Pancreas (tissue), 10 donors: ENCODE measurements at regions not wholly inside any gene's neighbourhood (a gene's known extent, or its start where the extent isn't known, plus 50 kb on each side); places are given as distances from the start of the nearest gene placed in this dataset.

Source experiments
- ATAC-seq, 4 donors: fragments of 200-7000 bp; cut with Tn5 transposase; one replicate each; pipeline versions ENCODE4 v1.8.0 to v1.9.1; 2020; ENCODE audit warnings: mild to moderate bottlenecking in 4 of 4, moderate library complexity in 4 of 4
- DNase-seq, 6 donors: peaks; one replicate each; pipeline ENCODE4 v3.0.0-alpha.2; 2020
- FAIRE-seq: peaks from 2 replicates; lab custom pipeline; 2012; peaks lifted over from hg19 to GRCh38; lab: Jason Lieb, UNC
- H3K27ac ChIP-seq, 4 donors: fragments of 200-600 bp; sonication (generic); 1 replicate in 3 of 4; 2 replicates in 1 of 4; pipeline versions ENCODE4 v1.5.0 to v1.8.0; 2020
- H3K27me3 ChIP-seq, 4 donors: fragments of 200-600 bp; one replicate each; pipeline ENCODE4 v1.8.0; 2021
- H3K36me3 ChIP-seq, 3 donors: fragments of 200-600 bp; sonication (generic) in 1 of 3; one replicate each; pipeline versions ENCODE4 v1.5.0 to v1.8.0; 2020 to 2021
- H3K4me1 ChIP-seq, 3 donors: fragments of 200-600 bp; one replicate each; pipeline ENCODE4 v1.8.0; 2021
- H3K4me3 ChIP-seq, 4 donors: fragments of 200-600 bp; sonication (generic) in 2 of 4; one replicate each; pipeline versions ENCODE4 v1.5.0 to v1.8.0; 2020 to 2021
- H3K9me3 ChIP-seq, 4 donors: fragments of 200-600 bp; one replicate each; pipeline ENCODE4 v1.8.0; 2021
- CTCF ChIP-seq, 4 donors: fragments of 200-600 bp; sonication (generic) in 3 of 4; IDR thresholded peaks; one replicate each; pipeline versions ENCODE4 v1.5.0 to v1.8.0; 2021; ENCODE audit warnings: antibody characterized with exemption in 4 of 4
- WGBS, 2 donors: extraction: QIAGEN DNeasy Blood & Tissue Kit; methylation state at CpG; one replicate each; pipeline ENCODE4 v1.1.7; 2013; 5-methylcytosine and 5-hydroxymethylcytosine counted together
- intact Hi-C, 3 donors: fragments of 100-400 bp; cut with DNase I; formaldehyde crosslinking; loops; one replicate each; pipeline versions ENCODE4 v1.11.1 to v1.14.2; 2022
- donor health status: healthy with polysubstance abuse.
- donor health status: DM: no; HTN: no; CAD: no; lungs with moderate emphysema.
- donor health status: DM: no; HTN: no; CAD: no.
- donor health status: control.
- donor health status: control.
- donor health status: Bipolar disorder and iron deficiency.
- donor health status: DM: yes; HTN: yes; CAD: no.
- donor health status: DM: no; HTN: no; CAD: no.
- donor health status: DM: no; HTN: no; CAD: no.
- donor health status: DM: yes; HTN: yes; CAD: no.

- Histone ChIP-seq H3K4me1 (no peaks in the 10 kb centered on the region), H3K9me3 (no peaks in the 10 kb centered on the region), H3K27me3 (no peaks in the 10 kb centered on the region), H3K36me3 (no peaks in the 10 kb centered on the region), H3K27ac (no peak overlapping the region), H3K4me3 (no peak overlapping the region)
- intact Hi-C loops = no loop called here
- 54 to 55% methylated on average over 1 of the region's 1 CpG for WGBS, 2 donors
- ATAC-seq (no peak), FAIRE-seq (no peak), DNase-seq (no peak)
- no peak for TF ChIP-seq CTCF (IDR thresholded peaks at IDR 0.05)
Measured at GRCh38 chr6:50135968-50136367, 86.2 kb upstream of the DEFB112 start.

GRCh38 chr6:50141100-50141499 is 91.4 kb upstream of the DEFB112 start:
- no peaks in the 10 kb centered on the region for H3K36me3 ChIP-seq
- no peaks in the 10 kb centered on the region for H3K9me3 ChIP-seq
- FAIRE-seq (no peak), ATAC-seq (no peak), DNase-seq (no peak)
- no peaks in the 10 kb centered on the region for H3K27me3 ChIP-seq
- TF ChIP-seq CTCF (IDR thresholded peaks at IDR 0.05) = no peak
- H3K4me3 ChIP-seq = no peak overlapping the region
- intact Hi-C loops = no loop called here
- H3K27ac ChIP-seq = no peak overlapping the region
- H3K4me1 ChIP-seq = no peaks in the 10 kb centered on the region

GRCh38 chr6:50143011-50143719 is 93.4 kb upstream of the DEFB112 start:
- Histone ChIP-seq H3K4me3 (no peak overlapping the region), H3K9me3 (no peaks in the 10 kb centered on the region), H3K36me3 (no peaks in the 10 kb centered on the region), H3K27ac (no peak overlapping the region), H3K4me1 (no peaks in the 10 kb centered on the region), H3K27me3 (no peaks in the 10 kb centered on the region)
- intact Hi-C loops = no loop called here
- DNase-seq (no peak), ATAC-seq (no peak), FAIRE-seq (no peak)
- no peak for TF ChIP-seq CTCF (IDR thresholded peaks at IDR 0.05)
- 54 to 63% methylated on average over 2 of the region's 2 CpGs for WGBS, 2 donors

GRCh38 chr6:50145125-50145524 is 95.4 kb upstream of the DEFB112 start:
- no peak for ATAC-seq
- DNase-seq = no peak
- no peak for FAIRE-seq

More at GRCh38 chr6:50145125-50145524, 95.4 kb upstream of the DEFB112 start:
- H3K4me3 ChIP-seq = no peak overlapping the region
- no peak overlapping the region for H3K27ac ChIP-seq
- no peaks in the 10 kb centered on the region for H3K9me3 ChIP-seq
- no peaks in the 10 kb centered on the region for H3K4me1 ChIP-seq
- H3K27me3 ChIP-seq = no peaks in the 10 kb centered on the region
- H3K36me3 ChIP-seq = no peaks in the 10 kb centered on the region
- TF ChIP-seq CTCF (IDR thresholded peaks at IDR 0.05) = peak in 1 of 4 donors; percentile 18
- intact Hi-C loops = no loop called here
